ENCODE measurements at regions not wholly inside any gene's neighbourhood (a gene's known extent, or its start where the extent isn't known, plus 50 kb on each side); places are given as distances from the start of the nearest gene placed in this dataset.

GRCh38 chr9:89808756-89809181 lies 204.0 kb downstream of the GADD45G start:
- no peak for DNase-seq (ENCODE audit: low read depth)

- no peak for DNase-seq (ENCODE audit: low read depth)
Observed at GRCh38 chr9:89810431-89810830, 205.6 kb downstream of the GADD45G start.

GRCh38 chr9:89811356-89811755 lies 206.5 kb downstream of the GADD45G start:
- no peak for DNase-seq (ENCODE audit: low read depth)

GRCh38 chr9:89811886-89812450 lies 207.2 kb downstream of the GADD45G start:
- no peak for DNase-seq (ENCODE audit: low read depth)

- no peak for DNase-seq (ENCODE audit: low read depth)
Observed at GRCh38 chr9:89812556-89813181, 207.9 kb downstream of the GADD45G start.

GRCh38 chr9:89813482-89813881 lies 208.7 kb downstream of the GADD45G start:
- DNase-seq (ENCODE audit: low read depth): no peak

- no peak for DNase-seq (ENCODE audit: low read depth)
Observed at GRCh38 chr9:89814340-89815040, 209.7 kb downstream of the GADD45G start.

- no peak for DNase-seq (ENCODE audit: low read depth)
Observed at GRCh38 chr9:89815061-89815902, 210.5 kb downstream of the GADD45G start.

- no peak for DNase-seq (ENCODE audit: low read depth)
Observed at GRCh38 chr9:89815903-89816573, 211.2 kb downstream of the GADD45G start.

- no peak for DNase-seq (ENCODE audit: low read depth)
Observed at GRCh38 chr9:89817151-89817950, 212.5 kb downstream of the GADD45G start.

GRCh38 chr9:89820337-89820736 lies 215.5 kb downstream of the GADD45G start:
- no peak for DNase-seq (ENCODE audit: low read depth)

GRCh38 chr9:89821081-89821480 lies 216.3 kb downstream of the GADD45G start:
- no peak for DNase-seq (ENCODE audit: low read depth)

- DNase-seq (ENCODE audit: low read depth): no peak
Observed at GRCh38 chr9:89822996-89823395, 218.2 kb downstream of the GADD45G start.

GRCh38 chr9:89825669-89826068 lies 220.9 kb downstream of the GADD45G start:
- no peak for DNase-seq (ENCODE audit: low read depth)

- no peak for DNase-seq (ENCODE audit: low read depth)
Observed at GRCh38 chr9:89826186-89826585, 221.4 kb downstream of the GADD45G start.

GRCh38 chr9:89829346-89829745 lies 224.5 kb downstream of the GADD45G start:
- DNase-seq (ENCODE audit: low read depth): no peak

GRCh38 chr9:89835666-89836065 lies 230.9 kb downstream of the GADD45G start:
- no peak for DNase-seq (ENCODE audit: low read depth)

GRCh38 chr9:89837162-89837933 lies 232.5 kb downstream of the GADD45G start:
- DNase-seq (ENCODE audit: low read depth): no peak

GRCh38 chr9:89837934-89838310 lies 233.1 kb downstream of the GADD45G start:
- DNase-seq (ENCODE audit: low read depth): no peak

GRCh38 chr9:89838621-89839020 lies 233.8 kb downstream of the GADD45G start:
- no peak for DNase-seq (ENCODE audit: low read depth)

All from T-helper 22 cell (primary cell).